Subcutaneous abdominal adipose tissue (tissue), 5 donors: ENCODE measurements at regions not wholly inside any gene's neighbourhood (a gene's known extent, or its start where the extent isn't known, plus 50 kb on each side); places are given as distances from the start of the nearest gene placed in this dataset.
"Not testable (repeated sequence)": the region's sequence is repeated elsewhere in the genome, so short reads cannot be mapped to it uniquely, and the experiment has no call there.

Experiments
- H3K27ac ChIP-seq: one replicate; pipeline ENCODE4 v1.7.0; 2013; ENCODE audit warnings: low read depth, mild to moderate bottlenecking, inconsistent platforms, low read length, moderate library complexity
- H3K27me3 ChIP-seq, 5 donors: one replicate each; pipeline ENCODE4 v1.7.0; 2013; ENCODE audit warnings: low read length in 5 of 5, inconsistent platforms in 1 of 5; ENCODE audit not compliant: control insufficient read depth in 5 of 5, insufficient read depth in 4 of 5
- H3K36me3 ChIP-seq, 5 donors: one replicate each; pipeline ENCODE4 v1.7.0; 2013; ENCODE audit warnings: low read length in 5 of 5; ENCODE audit not compliant: control insufficient read depth in 5 of 5, insufficient read depth in 5 of 5
- H3K4me1 ChIP-seq, 5 donors: one replicate each; pipeline ENCODE4 v1.7.0; 2013; ENCODE audit warnings: low read length in 5 of 5, mild to moderate bottlenecking in 3 of 5, moderate library complexity in 1 of 5; ENCODE audit not compliant: control insufficient read depth in 5 of 5, insufficient read depth in 5 of 5
- H3K4me3 ChIP-seq, 5 donors: one replicate each; pipeline ENCODE4 v1.7.0; 2013; ENCODE audit warnings: low read length in 5 of 5, low read depth in 1 of 5
- H3K9ac ChIP-seq, 5 donors: one replicate each; pipeline ENCODE4 v1.7.0; 2013; ENCODE audit warnings: low read length in 5 of 5, mild to moderate bottlenecking in 4 of 5, moderate library complexity in 3 of 5
- H3K9me3 ChIP-seq, 5 donors: one replicate each; pipeline ENCODE4 v1.7.0; 2013; ENCODE audit warnings: low read length in 5 of 5; ENCODE audit not compliant: control insufficient read depth in 5 of 5
- donor health status: healthy.
- donor health status: healthy.
- donor health status: healthy.
- donor health status: healthy.
- donor health status: healthy.

DNA sequence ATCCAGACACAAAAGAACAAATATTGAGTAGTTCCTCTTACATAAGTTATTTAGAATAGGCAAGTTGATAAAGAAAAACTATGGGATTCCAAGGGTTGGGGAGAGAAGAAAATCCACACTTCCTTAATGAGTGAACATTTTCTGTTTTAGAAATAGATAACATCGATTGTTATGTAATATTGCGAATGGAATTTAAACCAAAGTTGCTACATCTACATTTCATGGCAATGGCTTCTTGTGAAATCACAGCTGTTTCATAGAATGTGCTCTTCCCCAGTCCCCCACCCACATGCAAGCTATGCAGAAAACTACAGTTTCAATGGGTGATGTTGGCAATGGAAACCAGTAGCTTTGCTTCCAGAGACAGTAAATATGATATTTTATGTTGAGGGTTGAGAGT, 1639.5 kb downstream of the SI start:
- Histone ChIP-seq H3K27me3 (no peaks in the 10 kb centered on the region), H3K9ac (no peak overlapping the region), H3K9me3 (no peaks in the 10 kb centered on the region), H3K27ac (no peak overlapping the region), H3K36me3 (no peaks in the 10 kb centered on the region), H3K4me1 (peaks cover 0 to 14% (median 0%) of the 10 kb centered on the region in 5 donors), H3K4me3 (no peak overlapping the region)

DNA sequence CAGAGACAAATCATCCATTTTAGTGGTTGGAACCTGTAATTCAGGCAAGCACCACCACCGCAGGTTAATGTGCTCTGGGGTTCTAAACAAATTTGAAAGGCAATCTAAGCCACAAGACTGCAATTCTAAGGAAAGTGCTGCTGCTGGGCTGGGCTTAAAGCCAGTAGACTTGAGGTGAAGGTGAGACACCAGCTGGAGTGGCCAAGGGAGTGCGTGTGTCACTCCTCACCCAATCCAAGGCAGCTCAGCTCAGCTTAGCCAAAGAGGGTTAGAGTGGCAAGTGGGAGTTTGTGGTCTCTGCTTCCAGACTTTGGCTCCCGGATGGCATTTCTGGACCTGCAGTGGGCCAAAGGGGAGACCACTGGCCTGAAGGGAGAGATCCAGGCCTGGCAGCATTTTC, 1655.6 kb downstream of the SI start:
- no peaks in the 10 kb centered on the region for H3K36me3 ChIP-seq
- no peaks in the 10 kb centered on the region for H3K27me3 ChIP-seq
- peaks cover 0 to 2% (median 0%) of the 10 kb centered on the region in 5 donors for H3K4me1 ChIP-seq
- no peak overlapping the region for H3K9ac ChIP-seq
- H3K9me3 ChIP-seq: no peaks in the 10 kb centered on the region
- no peak overlapping the region for H3K27ac ChIP-seq
- H3K4me3 ChIP-seq: no peak overlapping the region

DNA sequence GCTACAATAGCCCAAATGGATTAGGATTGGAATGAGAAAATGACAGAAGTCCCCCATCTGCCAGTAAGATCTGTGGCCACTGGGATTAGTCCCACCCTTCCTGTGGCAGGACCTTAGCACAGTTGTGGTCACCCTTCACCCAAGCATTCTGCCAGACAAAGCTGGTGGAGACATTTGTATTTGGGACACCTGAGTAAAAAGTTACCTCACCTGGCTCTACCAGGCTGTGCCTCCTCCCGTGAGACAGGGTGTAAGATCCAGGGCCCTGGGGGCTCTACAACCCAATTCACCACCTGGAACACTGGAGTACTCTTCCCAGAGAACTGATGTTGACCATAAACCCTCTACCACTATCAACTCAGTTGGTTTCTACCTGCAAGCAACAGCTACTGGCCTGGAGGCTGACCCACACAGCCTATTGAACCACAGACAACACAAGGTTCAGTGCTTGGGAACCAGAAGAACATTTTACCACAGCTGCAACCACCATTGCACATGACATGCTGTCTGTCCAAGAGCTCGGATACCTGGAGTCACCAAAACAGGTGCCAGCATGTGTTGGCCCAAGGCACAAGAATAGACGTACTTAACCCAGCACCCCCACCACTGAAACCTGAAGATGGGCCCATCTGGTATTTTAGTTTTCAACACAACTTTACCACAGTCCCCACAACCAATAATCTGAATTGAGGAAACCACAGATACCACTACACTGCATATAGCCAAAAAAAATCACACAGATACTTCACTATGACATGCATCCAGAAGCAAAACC, 1686.7 kb downstream of the SI start:
- no peak overlapping the region for H3K27ac ChIP-seq
- no peak overlapping the region for H3K4me3 ChIP-seq
- peaks cover 0 to 5% (median 4%) of the 10 kb centered on the region in 5 donors for H3K4me1 ChIP-seq
- peaks cover 0 to 5% (median 0%) of the 10 kb centered on the region in 5 donors for H3K9me3 ChIP-seq
- no peaks in the 10 kb centered on the region for H3K36me3 ChIP-seq
- no peaks in the 10 kb centered on the region for H3K27me3 ChIP-seq
- H3K9ac ChIP-seq: no peak overlapping the region

DNA sequence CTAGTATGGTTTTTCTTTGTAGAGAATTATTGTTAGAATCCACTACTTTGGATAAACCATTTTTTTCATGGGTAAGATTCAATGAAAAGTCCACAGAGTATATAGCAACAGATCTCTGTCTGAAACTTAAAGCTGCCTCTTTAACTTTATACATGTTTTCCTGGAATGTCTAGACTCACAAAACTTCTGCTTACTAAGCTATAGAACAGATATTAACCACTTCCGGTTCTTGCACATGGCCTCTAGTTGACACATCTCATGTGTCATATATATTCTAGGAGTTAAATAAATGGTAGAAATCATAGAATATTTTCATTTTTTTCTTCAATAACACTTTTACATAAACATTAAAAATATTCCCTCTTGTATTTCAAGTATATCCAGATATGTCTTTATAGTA, 1693.9 kb downstream of the SI start:
- Histone ChIP-seq H3K36me3 (no peaks in the 10 kb centered on the region), H3K9ac (no peak overlapping the region), H3K27ac (no peak overlapping the region), H3K4me3 (no peak overlapping the region), H3K4me1 (no peaks in the 10 kb centered on the region), H3K9me3 (no peaks in the 10 kb centered on the region), H3K27me3 (no peaks in the 10 kb centered on the region)

DNA sequence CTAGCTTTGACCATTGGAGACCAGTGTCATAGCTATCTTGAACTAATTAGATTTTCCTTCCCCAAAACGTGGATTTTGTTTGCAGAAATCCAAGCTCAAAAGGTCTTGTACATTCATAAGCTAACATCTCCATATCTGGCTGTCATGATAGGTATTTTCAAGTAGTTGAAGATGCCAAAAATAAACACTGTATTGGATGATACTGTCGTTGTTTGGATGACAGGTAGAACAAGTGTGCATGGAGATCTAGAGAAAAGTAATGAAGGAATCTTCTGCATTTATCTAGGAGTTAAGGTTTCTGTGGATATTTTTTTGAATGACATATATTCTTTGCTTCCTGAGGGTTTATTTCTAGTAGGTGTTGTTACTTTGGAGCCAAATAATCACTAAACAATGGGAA, 1696.1 kb downstream of the SI start:
- Histone ChIP-seq H3K27me3 (no peaks in the 10 kb centered on the region), H3K27ac (no peak overlapping the region), H3K4me3 (no peak overlapping the region), H3K4me1 (no peaks in the 10 kb centered on the region), H3K9me3 (no peaks in the 10 kb centered on the region), H3K36me3 (no peaks in the 10 kb centered on the region), H3K9ac (no peak overlapping the region)

DNA sequence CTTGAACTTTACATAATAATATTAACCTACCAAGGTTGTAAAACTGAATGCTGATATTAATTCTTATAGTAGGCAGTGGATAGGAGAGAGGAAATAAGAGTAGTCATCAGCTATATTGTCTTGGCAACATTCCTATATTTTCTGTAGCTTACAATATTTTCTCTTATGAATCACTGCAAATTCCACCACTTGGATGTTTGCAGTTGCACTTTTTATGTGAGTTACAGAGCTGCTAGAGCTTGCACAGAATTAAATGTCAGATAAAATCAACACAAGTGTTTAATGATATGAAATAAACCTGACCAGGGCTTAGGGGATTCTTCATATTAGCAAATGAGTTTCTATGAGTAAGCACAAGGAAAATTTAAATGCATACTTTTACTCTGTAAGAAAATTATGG, 1710.1 kb downstream of the SI start:
- H3K4me3 ChIP-seq: no peak overlapping the region
- H3K27ac ChIP-seq: no peak overlapping the region
- no peak overlapping the region for H3K9ac ChIP-seq
- peaks cover 0 to 2% (median 0%) of the 10 kb centered on the region in 5 donors for H3K9me3 ChIP-seq
- H3K4me1 ChIP-seq: peaks cover 0 to 28% (median 6%) of the 10 kb centered on the region in 5 donors
- no peaks in the 10 kb centered on the region for H3K36me3 ChIP-seq
- no peaks in the 10 kb centered on the region for H3K27me3 ChIP-seq

DNA sequence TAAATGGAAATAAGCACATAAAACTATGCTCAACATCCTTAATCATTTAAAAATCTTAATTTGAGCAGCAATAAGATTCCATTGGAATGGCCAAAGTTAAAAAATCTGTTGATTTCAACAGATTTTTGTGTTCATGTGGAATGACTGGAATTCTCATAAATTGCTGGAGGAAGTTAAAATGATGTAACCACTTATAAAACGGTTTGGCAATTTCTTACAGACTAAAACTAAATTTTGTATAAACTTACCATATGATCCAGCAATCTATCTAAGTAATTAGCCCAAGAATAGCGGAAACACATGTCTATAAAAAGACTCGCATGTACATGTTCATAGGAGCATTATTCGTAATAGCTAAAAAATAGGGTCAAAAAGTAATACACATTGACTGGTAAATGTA, 1713.6 kb downstream of the SI start:
- no peaks in the 10 kb centered on the region for H3K27me3 ChIP-seq
- no peak overlapping the region for H3K27ac ChIP-seq
- H3K9ac ChIP-seq: no peak overlapping the region
- no peaks in the 10 kb centered on the region for H3K36me3 ChIP-seq
- peaks cover 0 to 24% (median 6%) of the 10 kb centered on the region in 5 donors for H3K4me1 ChIP-seq
- H3K4me3 ChIP-seq: no peak overlapping the region
- peaks cover 0 to 2% (median 0%) of the 10 kb centered on the region in 5 donors for H3K9me3 ChIP-seq

DNA sequence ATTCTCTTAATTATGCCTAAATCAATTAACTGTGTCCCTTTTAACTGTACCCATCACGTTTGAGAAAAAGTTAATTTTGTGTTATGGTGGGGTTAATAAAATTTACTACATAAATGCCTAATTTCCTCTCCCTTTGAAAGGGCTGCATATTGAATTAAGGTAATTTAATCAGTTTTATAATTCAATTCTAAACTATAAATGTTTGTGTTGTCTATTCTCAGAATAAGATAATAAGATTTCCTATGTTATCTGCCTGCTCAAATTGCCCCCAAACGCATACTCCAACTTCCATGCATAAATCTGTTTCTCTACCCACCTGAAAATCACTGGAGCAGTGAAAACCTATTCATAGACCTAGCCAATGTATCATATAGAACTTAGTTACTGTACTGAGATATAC, 1716.1 kb downstream of the SI start:
- Histone ChIP-seq H3K4me1 (peaks cover 0 to 3% (median 0%) of the 10 kb centered on the region in 5 donors), H3K9ac (no peak overlapping the region), H3K36me3 (no peaks in the 10 kb centered on the region), H3K27me3 (no peaks in the 10 kb centered on the region), H3K9me3 (peaks cover 0 to 2% (median 0%) of the 10 kb centered on the region in 5 donors), H3K4me3 (no peak overlapping the region), H3K27ac (no peak overlapping the region)

DNA sequence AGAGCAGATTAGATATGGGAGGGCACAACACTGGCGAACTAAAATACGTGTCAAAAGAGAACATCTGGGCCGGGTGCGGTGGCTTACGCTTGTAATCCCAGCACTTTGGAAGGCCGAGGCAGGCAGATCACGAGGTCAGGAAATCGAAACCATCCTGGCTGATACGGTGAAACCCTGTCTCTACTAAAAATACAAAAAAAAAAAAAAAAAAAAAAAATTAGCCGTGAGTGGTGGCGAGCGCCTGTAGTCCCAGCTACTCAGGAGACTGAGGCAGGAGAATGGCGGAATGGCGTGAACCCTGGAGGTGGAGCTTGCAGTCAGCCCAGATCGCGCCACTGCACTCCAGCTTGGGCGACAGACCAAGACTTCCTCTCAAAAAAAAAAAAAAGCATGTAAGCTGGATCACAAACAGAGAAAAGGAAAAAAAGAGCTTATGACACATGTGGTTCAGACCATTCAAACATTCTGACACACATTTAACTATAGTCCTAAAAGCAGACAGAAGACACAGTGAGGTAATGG, 1716.9 kb downstream of the SI start:
- not testable (repeated sequence) for H3K9me3 ChIP-seq, H3K4me3 ChIP-seq, H3K4me1 ChIP-seq, H3K9ac ChIP-seq, H3K27me3 ChIP-seq, H3K36me3 ChIP-seq, H3K27ac ChIP-seq

DNA sequence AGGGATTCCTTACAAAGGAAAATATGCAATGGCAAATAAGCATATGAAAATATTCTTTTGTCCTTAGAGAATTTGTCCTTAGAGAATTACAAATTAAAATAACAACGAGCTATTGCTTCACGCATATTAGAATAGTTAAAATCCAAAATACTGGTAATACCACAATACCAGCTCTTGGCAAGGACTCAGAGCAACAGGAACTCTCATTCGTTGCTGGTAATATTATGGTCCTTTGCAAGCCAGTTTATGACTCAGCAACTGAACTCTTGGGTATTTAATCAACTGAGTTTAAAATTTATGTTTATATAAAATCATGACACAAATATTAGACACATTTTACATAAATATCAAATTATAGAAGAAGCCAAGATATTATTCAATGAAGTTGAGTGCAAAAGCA, 1730.4 kb downstream of the SI start:
- Histone ChIP-seq H3K36me3 (no peaks in the 10 kb centered on the region), H3K9ac (no peak overlapping the region), H3K27ac (no peak overlapping the region), H3K4me1 (peaks cover 0 to 3% (median 0%) of the 10 kb centered on the region in 5 donors), H3K9me3 (no peaks in the 10 kb centered on the region), H3K27me3 (no peaks in the 10 kb centered on the region), H3K4me3 (no peak overlapping the region)
